DOHH2 (cell line): ENCODE measurements at regions not wholly inside any gene's neighbourhood (a gene's known extent, or its start where the extent isn't known, plus 50 kb on each side); places are given as distances from the start of the nearest gene placed in this dataset.

Source experiments
- H3F3A ChIP-seq: fragments of 200-600 bp; sonication (generic), shearing (Covaris generic); 2 replicates; pipeline ENCODE4 v1.6.0; 2016; ENCODE audit warnings: antibody characterized with exemption, mild to moderate bottlenecking; ENCODE audit not compliant: control insufficient read depth, insufficient read depth
- H3K27ac ChIP-seq: fragments of 200-600 bp; sonication (generic); 2 replicates; pipeline ENCODE4 v1.5.1; 2014; ENCODE audit warnings: low read depth, mild to moderate bottlenecking, low read length, moderate library complexity
- H3K27me3 ChIP-seq: fragments of 200-600 bp; sonication (generic); 2 replicates; pipeline ENCODE4 v1.6.1; 2014; ENCODE audit warnings: mild to moderate bottlenecking, low read length, mixed read lengths; ENCODE audit not compliant: control insufficient read depth
- H3K36me3 ChIP-seq: fragments of 200-600 bp; sonication (generic); 2 replicates; pipeline ENCODE4 v1.6.1; 2014; ENCODE audit warnings: mild to moderate bottlenecking, low read length, moderate library complexity, mixed read lengths; ENCODE audit not compliant: control insufficient read depth
- H3K4me1 ChIP-seq: fragments of 200-600 bp; sonication (generic); 2 replicates; pipeline ENCODE4 v1.6.1; 2014; ENCODE audit warnings: mild to moderate bottlenecking, low read length, mixed read lengths; ENCODE audit not compliant: control insufficient read depth
- H3K4me2 ChIP-seq: fragments of 200-600 bp; sonication (generic); 2 replicates; pipeline ENCODE4 v1.6.0; 2014; ENCODE audit warnings: mild to moderate bottlenecking, low read length, moderate library complexity
- H3K4me3 ChIP-seq: fragments of 200-600 bp; sonication (generic); 2 replicates; pipeline ENCODE4 v1.5.1; 2014; ENCODE audit warnings: mild to moderate bottlenecking, low read length, mixed read lengths
- H3K79me2 ChIP-seq: fragments of 200-600 bp; sonication (generic); 2 replicates; pipeline ENCODE4 v1.6.1; 2014; ENCODE audit warnings: mild to moderate bottlenecking, low read length, mixed read lengths; ENCODE audit not compliant: control insufficient read depth
- H3K9me2 ChIP-seq: fragments of 200-600 bp; sonication (generic); replicated peaks from 2 replicates; pipeline ENCODE4 v1.6.1; 2014; ENCODE audit warnings: mild to moderate bottlenecking, low read length, mixed read lengths; ENCODE audit not compliant: control insufficient read depth
- H3K9me3 ChIP-seq: fragments of 200-600 bp; sonication (generic); 2 replicates; pipeline ENCODE4 v1.6.1; 2014; ENCODE audit warnings: antibody characterized with exemption, low read length, mixed read lengths; ENCODE audit not compliant: control insufficient read depth, insufficient read depth
- H4K20me1 ChIP-seq: fragments of 200-600 bp; sonication (generic); 2 replicates; pipeline ENCODE4 v1.6.0; 2014; ENCODE audit warnings: low read depth, mild to moderate bottlenecking, antibody characterized with exemption, low read length, moderate library complexity; ENCODE audit not compliant: control insufficient read depth, insufficient read depth
- CTCF ChIP-seq: fragments of 200-600 bp; sonication (generic); IDR thresholded peaks from one replicate; pipeline ENCODE4 v1.5.1; 2014; ENCODE audit warnings: antibody characterized with exemption, mild to moderate bottlenecking, low read depth, low read length; ENCODE audit not compliant: poor library complexity, severe bottlenecking
- EZH2phosphoT487 ChIP-seq: fragments of 200-600 bp; sonication (generic); IDR thresholded peaks from 2 replicates; pipeline ENCODE4 v1.6.1; 2017; ENCODE audit warnings: borderline replicate concordance, mild to moderate bottlenecking, antibody characterized with exemption, low read length, moderate library complexity, mixed read lengths

GRCh38 chr10:23522345-23522744 is 83.5 kb downstream of the OTUD1 start:
- Histone ChIP-seq H3F3A (no peaks in the 10 kb centered on the region), H3K4me1 (peaks cover 39% of the 10 kb centered on the region), H3K27me3 (no peaks in the 10 kb centered on the region), H3K4me3 (0 out of 2 replicates have a peak overlapping the region, but pooled peaks have one; percentile 6), H3K9me3 (no peaks in the 10 kb centered on the region), H3K79me2 (no peaks in the 10 kb centered on the region), H3K4me2 (peak overlapping the region; percentile 49), H4K20me1 (no peaks in the 10 kb centered on the region), H3K27ac (peak overlapping the region; percentile 31), H3K36me3 (no peaks in the 10 kb centered on the region), H3K9me2 (no peaks in the 10 kb centered on the region)
- TF ChIP-seq EZH2phosphoT487 (no peak), CTCF (no peak)

GRCh38 chr10:23523251-23523650 is 84.4 kb downstream of the OTUD1 start:
- Histone ChIP-seq H3K4me2 (no peak overlapping the region), H3F3A (no peaks in the 10 kb centered on the region), H3K79me2 (no peaks in the 10 kb centered on the region), H3K4me1 (peaks cover 39% of the 10 kb centered on the region), H3K9me3 (no peaks in the 10 kb centered on the region), H3K9me2 (no peaks in the 10 kb centered on the region), H3K27me3 (no peaks in the 10 kb centered on the region), H3K4me3 (no peak overlapping the region), H3K27ac (no peak overlapping the region), H3K36me3 (no peaks in the 10 kb centered on the region), H4K20me1 (no peaks in the 10 kb centered on the region)
- TF ChIP-seq EZH2phosphoT487 (no peak), CTCF (peak; percentile 40)

GRCh38 chr10:23525406-23525805 is 86.5 kb downstream of the OTUD1 start:
- no peak for TF ChIP-seq EZH2phosphoT487
- peak; percentile 73 for TF ChIP-seq CTCF
- no peak overlapping the region for H3K27ac ChIP-seq
- H3K36me3 ChIP-seq: no peaks in the 10 kb centered on the region
- H4K20me1 ChIP-seq: no peaks in the 10 kb centered on the region
- H3F3A ChIP-seq: no peaks in the 10 kb centered on the region
- no peak overlapping the region for H3K4me2 ChIP-seq
- no peak overlapping the region for H3K4me3 ChIP-seq
- no peaks in the 10 kb centered on the region for H3K27me3 ChIP-seq
- no peaks in the 10 kb centered on the region for H3K9me3 ChIP-seq
- H3K79me2 ChIP-seq: no peaks in the 10 kb centered on the region
- peaks cover 37% of the 10 kb centered on the region for H3K4me1 ChIP-seq
- H3K9me2 ChIP-seq: no peaks in the 10 kb centered on the region

- Histone ChIP-seq H3K79me2 (no peaks in the 10 kb centered on the region), H3K9me2 (no peaks in the 10 kb centered on the region), H3K27ac (no peak overlapping the region), H3K27me3 (no peaks in the 10 kb centered on the region), H3K4me1 (peaks cover 10% of the 10 kb centered on the region), H3K4me2 (no peak overlapping the region), H3K4me3 (no peak overlapping the region), H3K9me3 (no peaks in the 10 kb centered on the region), H3F3A (no peaks in the 10 kb centered on the region), H4K20me1 (no peaks in the 10 kb centered on the region), H3K36me3 (no peaks in the 10 kb centered on the region)
- TF ChIP-seq EZH2phosphoT487: no peak
- TF ChIP-seq CTCF: no peak
Measured at GRCh38 chr10:23528419-23528818, 89.5 kb downstream of the OTUD1 start.
